ENCODE measurements at regions not wholly inside any gene's neighbourhood (a gene's known extent, or its start where the extent isn't known, plus 50 kb on each side); places are given as distances from the start of the nearest gene placed in this dataset.
A peak's percentile ranks its signal among the peaks of the same experiment; 100 is the strongest.

DNA sequence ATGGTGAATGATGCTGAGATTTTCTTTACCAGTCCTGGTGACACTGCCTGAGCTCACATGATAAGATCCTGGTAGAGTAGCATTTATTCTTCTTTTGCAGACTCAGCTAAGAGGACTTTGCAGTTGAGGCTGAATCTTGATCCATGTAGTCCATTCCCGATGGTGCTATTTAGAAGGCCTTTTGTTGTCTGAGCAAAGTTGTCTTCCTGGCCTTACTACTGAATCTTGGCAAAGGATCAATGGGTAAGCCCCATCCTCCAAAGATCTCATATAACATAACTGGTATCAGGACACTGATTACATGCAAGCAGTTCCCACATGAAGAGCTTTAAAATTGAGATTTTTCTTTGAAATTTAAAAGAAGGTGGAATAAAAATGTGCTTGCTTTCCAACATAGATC lies 291.6 kb downstream of the SOX4 start:
- H3K4me1 ChIP-seq (replicated peaks in 1 of 2): no peaks in the 10 kb centered on the region
- peak overlapping the region in 1 of 5 donors; percentile 5 for H3K27ac ChIP-seq
- no peak for DNase-seq
- H3K9me3 ChIP-seq (replicated peaks in 1 of 3): no peaks in the 10 kb centered on the region
- no peak overlapping the region for H3K4me3 ChIP-seq
- no peaks in the 10 kb centered on the region for H3K36me3 ChIP-seq (replicated peaks in 1 of 2)
- no peaks in the 10 kb centered on the region for H3K27me3 ChIP-seq
- intact Hi-C loops (cut with DNase I): no loop called here
- 42 to 86% (median 47%) methylated on average over 1 of the region's 1 CpG for WGBS, 4 donors
- TF ChIP-seq POLR2A (IDR thresholded peaks at IDR 0.05): no peak
- TF ChIP-seq, protein P1, sequence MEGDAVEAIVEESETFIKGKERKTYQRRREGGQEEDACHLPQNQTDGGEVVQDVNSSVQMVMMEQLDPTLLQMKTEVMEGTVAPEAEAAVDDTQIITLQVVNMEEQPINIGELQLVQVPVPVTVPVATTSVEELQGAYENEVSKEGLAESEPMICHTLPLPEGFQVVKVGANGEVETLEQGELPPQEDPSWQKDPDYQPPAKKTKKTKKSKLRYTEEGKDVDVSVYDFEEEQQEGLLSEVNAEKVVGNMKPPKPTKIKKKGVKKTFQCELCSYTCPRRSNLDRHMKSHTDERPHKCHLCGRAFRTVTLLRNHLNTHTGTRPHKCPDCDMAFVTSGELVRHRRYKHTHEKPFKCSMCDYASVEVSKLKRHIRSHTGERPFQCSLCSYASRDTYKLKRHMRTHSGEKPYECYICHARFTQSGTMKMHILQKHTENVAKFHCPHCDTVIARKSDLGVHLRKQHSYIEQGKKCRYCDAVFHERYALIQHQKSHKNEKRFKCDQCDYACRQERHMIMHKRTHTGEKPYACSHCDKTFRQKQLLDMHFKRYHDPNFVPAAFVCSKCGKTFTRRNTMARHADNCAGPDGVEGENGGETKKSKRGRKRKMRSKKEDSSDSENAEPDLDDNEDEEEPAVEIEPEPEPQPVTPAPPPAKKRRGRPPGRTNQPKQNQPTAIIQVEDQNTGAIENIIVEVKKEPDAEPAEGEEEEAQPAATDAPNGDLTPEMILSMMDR (IDR thresholded peaks at IDR 0.05): no peak

DNA sequence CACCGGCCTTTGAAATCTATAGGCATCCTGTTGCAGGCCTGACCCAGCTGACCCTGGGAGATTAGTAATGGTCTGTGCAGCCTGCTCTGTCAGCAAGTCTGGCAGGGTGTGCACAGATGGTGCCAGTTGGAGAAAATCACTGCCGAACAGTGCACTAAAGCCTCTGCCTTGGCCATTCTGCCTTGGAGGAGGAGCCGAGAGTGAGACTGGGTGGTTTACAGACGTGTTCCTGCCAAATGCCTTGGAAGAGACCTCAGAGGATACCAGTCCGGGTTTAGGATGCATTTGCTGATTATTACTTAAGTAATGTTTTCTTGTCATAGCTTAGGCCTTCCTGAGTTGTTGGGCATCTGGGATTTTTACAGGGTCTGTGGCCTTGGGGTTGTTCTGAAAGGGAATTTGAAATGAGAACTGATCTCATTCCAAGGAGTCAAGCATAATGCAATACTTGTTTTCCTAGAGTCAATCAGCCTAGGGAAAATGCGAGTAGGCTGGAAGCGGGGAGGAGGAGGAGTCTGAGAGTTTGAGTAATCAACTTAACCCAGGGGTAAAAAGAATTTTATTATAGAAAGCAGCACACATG lies 292.1 kb downstream of the SOX4 start:
- Histone ChIP-seq H3K4me3 (no peak overlapping the region), H3K36me3 (replicated peaks in 1 of 2) (no peaks in the 10 kb centered on the region), H3K9me3 (replicated peaks in 1 of 3) (no peaks in the 10 kb centered on the region), H3K27me3 (no peaks in the 10 kb centered on the region), H3K27ac (peak overlapping the region in 1 of 5 donors; percentile 5), H3K4me1 (replicated peaks in 1 of 2) (no peaks in the 10 kb centered on the region)
- TF ChIP-seq, protein P1 (IDR thresholded peaks at IDR 0.05): no peak
- TF ChIP-seq POLR2A (IDR thresholded peaks at IDR 0.05): no peak
- DNase-seq: peak in 4 of 7 donors; percentile 15 to 54 (median 23)
- intact Hi-C loops (cut with DNase I): no loop called here
- WGBS, 4 donors: 52 to 75% (median 67%) methylated on average over 4 to 7 of the region's 7 CpGs

DNA sequence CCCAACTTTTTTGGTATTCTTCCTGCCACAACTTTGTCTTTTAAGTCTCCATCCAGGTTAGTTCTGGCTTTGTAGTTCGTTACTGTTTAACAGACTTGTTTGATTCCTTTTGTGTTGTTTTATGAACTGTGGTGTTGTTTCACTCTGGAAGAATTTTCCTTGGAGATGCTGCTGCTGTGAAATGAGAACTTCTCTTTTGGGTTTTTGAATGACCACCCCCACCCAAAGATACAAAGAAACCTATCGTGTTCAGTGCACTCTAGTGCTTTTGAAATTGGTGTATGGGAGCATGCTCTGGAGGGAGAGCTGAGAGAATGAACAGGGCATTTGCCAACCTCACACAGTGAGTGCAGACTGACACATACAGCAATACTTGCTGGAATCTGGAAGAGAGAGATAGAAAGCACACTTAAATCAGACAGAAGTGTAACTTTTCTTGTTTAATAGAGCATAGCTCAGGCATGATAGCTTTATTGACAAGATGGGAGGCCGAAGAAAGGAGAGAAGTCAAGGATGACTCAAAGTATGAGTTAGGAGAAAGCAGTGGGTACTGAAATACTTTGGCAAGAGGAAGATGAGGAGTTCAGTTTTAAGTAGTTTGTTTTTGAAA lies 293.1 kb downstream of the SOX4 start:
- no peaks in the 10 kb centered on the region for H3K27me3 ChIP-seq

More for the DNA sequence above, 293.1 kb downstream of the SOX4 start:
- intact Hi-C loops (cut with DNase I): no loop called here
- Histone ChIP-seq H3K9me3 (replicated peaks in 1 of 3) (no peaks in the 10 kb centered on the region), H3K27ac (no peak overlapping the region), H3K4me1 (replicated peaks in 1 of 2) (no peaks in the 10 kb centered on the region), H3K4me3 (no peak overlapping the region), H3K36me3 (replicated peaks in 1 of 2) (no peaks in the 10 kb centered on the region)
- no peak for DNase-seq
- 79 to 90% (median 80%) methylated on average over 3 of the region's 3 CpGs for WGBS, 4 donors
- TF ChIP-seq POLR2A (IDR thresholded peaks at IDR 0.05): no peak
- TF ChIP-seq, protein P1 (IDR thresholded peaks at IDR 0.05): no peak

Data from adrenal gland (tissue), 9 donors.